ENCODE measurements at regions not wholly inside any gene's neighbourhood (a gene's known extent, or its start where the extent isn't known, plus 50 kb on each side); places are given as distances from the start of the nearest gene placed in this dataset.
A peak's percentile ranks its signal among the peaks of the same experiment; 100 is the strongest.

GRCh38 chr7:131249003-131249402 is 78.7 kb upstream of the MKLN1 start:
- H3K27ac ChIP-seq (ENCODE audit: low read length): no peak overlapping the region
- WGBS: 29% methylated on average over 1 of the region's 1 CpG
- peak; percentile 70 to 74 (median 73) for DNase-seq

GRCh38 chr7:131249483-131249882 is 78.2 kb upstream of the MKLN1 start:
- peaks cover 4% of the 10 kb centered on the region for H3K4me1 ChIP-seq (ENCODE audit: control insufficient read depth, insufficient read depth, low read length)
- H3K27ac ChIP-seq (ENCODE audit: low read length): no peak overlapping the region
- intact Hi-C loops (cut with DNase I): no loop called here
- DNase-seq: no peak
- 80% methylated on average over 3 of the region's 3 CpGs for WGBS
- no peak for ATAC-seq
- H3K27me3 ChIP-seq (ENCODE audit: control insufficient read depth, insufficient read depth): no peaks in the 10 kb centered on the region
- no peak overlapping the region for H3K4me3 ChIP-seq (ENCODE audit: low read length)
- H3K9me3 ChIP-seq (ENCODE audit: control insufficient read depth, low read length): peaks cover 3% of the 10 kb centered on the region

More at GRCh38 chr7:131249003-131249402, 78.7 kb upstream of the MKLN1 start:
- peak; percentile 94 to 95 for ATAC-seq
- H3K9me3 ChIP-seq (ENCODE audit: control insufficient read depth, low read length): peaks cover 3% of the 10 kb centered on the region
- intact Hi-C loops (cut with DNase I): no loop called here
- no peak overlapping the region for H3K4me3 ChIP-seq (ENCODE audit: low read length)
- H3K27me3 ChIP-seq (ENCODE audit: control insufficient read depth, insufficient read depth): no peaks in the 10 kb centered on the region
- peaks cover 4% of the 10 kb centered on the region for H3K4me1 ChIP-seq (ENCODE audit: control insufficient read depth, insufficient read depth, low read length)

- no peak overlapping the region for H3K27ac ChIP-seq (ENCODE audit: low read length)
Measured at GRCh38 chr7:131250331-131250730, 77.3 kb upstream of the MKLN1 start.

GRCh38 chr7:131251371-131251770 is 76.3 kb upstream of the MKLN1 start:
- 96% methylated on average over 2 of the region's 2 CpGs for WGBS
- Histone ChIP-seq H3K27ac (ENCODE audit: low read length) (no peak overlapping the region), H3K4me3 (ENCODE audit: low read length) (no peak overlapping the region), H3K4me1 (ENCODE audit: control insufficient read depth, insufficient read depth, low read length) (peaks cover 4% of the 10 kb centered on the region), H3K9me3 (ENCODE audit: control insufficient read depth, low read length) (peaks cover 3% of the 10 kb centered on the region), H3K27me3 (ENCODE audit: control insufficient read depth, insufficient read depth) (no peaks in the 10 kb centered on the region)
- DNase-seq: no peak
- no peak for ATAC-seq
- intact Hi-C loops (cut with DNase I): no loop called here

More at GRCh38 chr7:131250331-131250730, 77.3 kb upstream of the MKLN1 start:
- Histone ChIP-seq H3K9me3 (ENCODE audit: control insufficient read depth, low read length) (peaks cover 3% of the 10 kb centered on the region), H3K27me3 (ENCODE audit: control insufficient read depth, insufficient read depth) (no peaks in the 10 kb centered on the region), H3K4me3 (ENCODE audit: low read length) (no peak overlapping the region), H3K4me1 (ENCODE audit: control insufficient read depth, insufficient read depth, low read length) (peaks cover 4% of the 10 kb centered on the region)
- intact Hi-C loops (cut with DNase I): no loop called here
- DNase-seq (no peak), ATAC-seq (no peak)
- 65% methylated on average over 4 of the region's 4 CpGs for WGBS

- H3K9me3 ChIP-seq (ENCODE audit: control insufficient read depth, low read length): peaks cover 3% of the 10 kb centered on the region
- H3K4me1 ChIP-seq (ENCODE audit: control insufficient read depth, insufficient read depth, low read length): peaks cover 4% of the 10 kb centered on the region
- intact Hi-C loops (cut with DNase I): no loop called here
- H3K27me3 ChIP-seq (ENCODE audit: control insufficient read depth, insufficient read depth): no peaks in the 10 kb centered on the region
- H3K27ac ChIP-seq (ENCODE audit: low read length): no peak overlapping the region
- DNase-seq: no peak
- no peak for ATAC-seq
- no peak overlapping the region for H3K4me3 ChIP-seq (ENCODE audit: low read length)
- WGBS: 88% methylated on average over 1 of the region's 1 CpG
Measured at GRCh38 chr7:131252976-131253375, 74.7 kb upstream of the MKLN1 start.

GRCh38 chr7:131254211-131254610 is 73.5 kb upstream of the MKLN1 start:
- H3K9me3 ChIP-seq (ENCODE audit: control insufficient read depth, low read length): peaks cover 3% of the 10 kb centered on the region
- ATAC-seq (no peak), DNase-seq (no peak)
- peaks cover 4% of the 10 kb centered on the region for H3K4me1 ChIP-seq (ENCODE audit: control insufficient read depth, insufficient read depth, low read length)
- intact Hi-C loops (cut with DNase I): no loop called here
- no peaks in the 10 kb centered on the region for H3K27me3 ChIP-seq (ENCODE audit: control insufficient read depth, insufficient read depth)
- 69% methylated on average over 2 of the region's 2 CpGs for WGBS
- no peak overlapping the region for H3K27ac ChIP-seq (ENCODE audit: low read length)
- no peak overlapping the region for H3K4me3 ChIP-seq (ENCODE audit: low read length)

GRCh38 chr7:131255242-131255641 is 72.4 kb upstream of the MKLN1 start:
- Histone ChIP-seq H3K4me3 (ENCODE audit: low read length) (no peak overlapping the region), H3K4me1 (ENCODE audit: control insufficient read depth, insufficient read depth, low read length) (peaks cover 2% of the 10 kb centered on the region), H3K27me3 (ENCODE audit: control insufficient read depth, insufficient read depth) (no peaks in the 10 kb centered on the region), H3K9me3 (ENCODE audit: control insufficient read depth, low read length) (peaks cover 3% of the 10 kb centered on the region), H3K27ac (ENCODE audit: low read length) (no peak overlapping the region)
- intact Hi-C loops (cut with DNase I): no loop called here
- 98% methylated on average over 1 of the region's 1 CpG for WGBS
- DNase-seq: no peak
- no peak for ATAC-seq

GRCh38 chr7:131261476-131261994 is 66.1 kb upstream of the MKLN1 start:
- DNase-seq: no peak
- 97% methylated on average over 1 of the region's 1 CpG for WGBS
- ATAC-seq: no peak
- Histone ChIP-seq H3K27me3 (ENCODE audit: control insufficient read depth, insufficient read depth) (no peaks in the 10 kb centered on the region), H3K27ac (ENCODE audit: low read length) (no peak overlapping the region), H3K4me1 (ENCODE audit: control insufficient read depth, insufficient read depth, low read length) (no peaks in the 10 kb centered on the region), H3K9me3 (ENCODE audit: control insufficient read depth, low read length) (no peaks in the 10 kb centered on the region), H3K4me3 (ENCODE audit: low read length) (no peak overlapping the region)
- intact Hi-C loops (cut with DNase I): no loop called here

- Histone ChIP-seq H3K27ac (ENCODE audit: low read length) (no peak overlapping the region), H3K4me3 (ENCODE audit: low read length) (no peak overlapping the region), H3K4me1 (ENCODE audit: control insufficient read depth, insufficient read depth, low read length) (no peaks in the 10 kb centered on the region), H3K27me3 (ENCODE audit: control insufficient read depth, insufficient read depth) (no peaks in the 10 kb centered on the region), H3K9me3 (ENCODE audit: control insufficient read depth, low read length) (no peaks in the 10 kb centered on the region)
- intact Hi-C loops (cut with DNase I): no loop called here
- DNase-seq (peak in 2 of 3 donors; percentile 18 to 48), ATAC-seq (no peak)
- 81% methylated on average over 4 of the region's 4 CpGs for WGBS
Measured at GRCh38 chr7:131265227-131265626, 62.4 kb upstream of the MKLN1 start.

- Histone ChIP-seq H3K9me3 (ENCODE audit: control insufficient read depth, low read length) (no peaks in the 10 kb centered on the region), H3K4me1 (ENCODE audit: control insufficient read depth, insufficient read depth, low read length) (no peaks in the 10 kb centered on the region), H3K4me3 (ENCODE audit: low read length) (no peak overlapping the region), H3K27me3 (ENCODE audit: control insufficient read depth, insufficient read depth) (no peaks in the 10 kb centered on the region), H3K27ac (ENCODE audit: low read length) (no peak overlapping the region)
- intact Hi-C loops (cut with DNase I): no loop called here
- 91% methylated on average over 1 of the region's 1 CpG for WGBS
- no peak for DNase-seq
- no peak for ATAC-seq
Measured at GRCh38 chr7:131267631-131268030, 60.0 kb upstream of the MKLN1 start.

GRCh38 chr7:131268906-131269305 is 58.8 kb upstream of the MKLN1 start:
- no peak for DNase-seq
- ATAC-seq: no peak
- Histone ChIP-seq H3K4me3 (ENCODE audit: low read length) (no peak overlapping the region), H3K27me3 (ENCODE audit: control insufficient read depth, insufficient read depth) (no peaks in the 10 kb centered on the region), H3K9me3 (ENCODE audit: control insufficient read depth, low read length) (no peaks in the 10 kb centered on the region), H3K27ac (ENCODE audit: low read length) (no peak overlapping the region), H3K4me1 (ENCODE audit: control insufficient read depth, insufficient read depth, low read length) (no peaks in the 10 kb centered on the region)
- WGBS: 72% methylated on average over 2 of the region's 2 CpGs
- intact Hi-C loops (cut with DNase I): no loop called here

- ATAC-seq: no peak
- no peak for DNase-seq
- Histone ChIP-seq H3K27me3 (ENCODE audit: control insufficient read depth, insufficient read depth) (no peaks in the 10 kb centered on the region), H3K4me3 (ENCODE audit: low read length) (no peak overlapping the region), H3K9me3 (ENCODE audit: control insufficient read depth, low read length) (no peaks in the 10 kb centered on the region), H3K4me1 (ENCODE audit: control insufficient read depth, insufficient read depth, low read length) (no peaks in the 10 kb centered on the region), H3K27ac (ENCODE audit: low read length) (no peak overlapping the region)
- 97% methylated on average over 1 of the region's 1 CpG for WGBS
- intact Hi-C loops (cut with DNase I): no loop called here
Measured at GRCh38 chr7:131272086-131272485, 55.6 kb upstream of the MKLN1 start.
